ENCODE measurements at regions not wholly inside any gene's neighbourhood (a gene's known extent, or its start where the extent isn't known, plus 50 kb on each side); places are given as distances from the start of the nearest gene placed in this dataset.

DNA sequence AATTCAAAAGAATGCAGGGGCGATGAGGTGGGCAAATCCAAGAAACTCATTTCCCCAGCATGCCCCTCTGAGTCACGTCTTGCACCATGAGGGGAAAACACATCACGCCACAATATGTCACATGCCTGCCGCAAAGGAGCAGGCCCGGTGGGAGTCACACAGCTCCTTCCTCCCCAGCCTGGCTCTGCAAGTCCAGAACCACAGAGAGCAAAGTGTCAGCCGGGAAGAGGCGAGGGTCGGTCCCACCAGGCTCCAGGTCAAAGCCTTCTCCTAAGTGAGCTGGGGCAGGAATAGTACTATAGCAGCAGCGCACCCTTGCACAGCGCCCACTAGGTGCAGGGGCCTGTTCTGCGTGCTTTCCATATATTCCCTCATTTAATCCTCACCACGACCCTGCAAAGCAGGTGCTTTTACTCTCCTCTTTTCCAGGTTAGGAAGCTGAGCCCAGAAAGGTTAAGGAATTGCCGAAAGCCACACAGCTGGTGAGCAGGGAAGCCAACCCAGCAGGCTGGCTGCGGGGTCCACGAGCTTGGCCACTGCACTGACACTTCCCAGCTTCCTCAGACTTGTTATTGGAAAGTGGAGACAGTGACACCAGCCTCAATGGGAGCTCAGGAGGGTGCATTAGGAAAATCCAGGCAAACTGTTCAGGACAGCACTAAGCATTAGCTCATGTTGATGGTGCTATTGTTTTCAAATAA, 94.0 kb upstream of the ZMIZ1 start:
- DNase-seq = no peak

DNA sequence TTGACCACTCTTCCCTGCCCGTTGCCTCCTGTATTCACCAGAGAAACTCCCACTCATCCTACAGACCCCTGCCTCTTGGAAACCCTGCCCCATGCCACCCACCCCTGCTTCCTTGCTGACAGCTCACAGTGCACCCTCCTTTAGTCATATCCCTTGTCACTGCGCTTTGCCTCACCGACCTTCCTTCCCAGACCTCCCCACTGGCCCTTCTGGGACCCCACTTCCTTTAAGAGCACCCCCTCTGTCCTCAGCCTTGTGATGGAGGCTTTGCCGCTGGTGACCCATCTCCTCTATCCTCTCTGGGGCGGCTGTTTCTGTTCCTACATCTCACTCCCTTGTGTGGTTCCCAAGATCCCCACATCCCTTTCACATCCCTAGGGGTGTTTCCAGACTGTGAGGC, 92.8 kb upstream of the ZMIZ1 start:
- DNase-seq = no peak

DNA sequence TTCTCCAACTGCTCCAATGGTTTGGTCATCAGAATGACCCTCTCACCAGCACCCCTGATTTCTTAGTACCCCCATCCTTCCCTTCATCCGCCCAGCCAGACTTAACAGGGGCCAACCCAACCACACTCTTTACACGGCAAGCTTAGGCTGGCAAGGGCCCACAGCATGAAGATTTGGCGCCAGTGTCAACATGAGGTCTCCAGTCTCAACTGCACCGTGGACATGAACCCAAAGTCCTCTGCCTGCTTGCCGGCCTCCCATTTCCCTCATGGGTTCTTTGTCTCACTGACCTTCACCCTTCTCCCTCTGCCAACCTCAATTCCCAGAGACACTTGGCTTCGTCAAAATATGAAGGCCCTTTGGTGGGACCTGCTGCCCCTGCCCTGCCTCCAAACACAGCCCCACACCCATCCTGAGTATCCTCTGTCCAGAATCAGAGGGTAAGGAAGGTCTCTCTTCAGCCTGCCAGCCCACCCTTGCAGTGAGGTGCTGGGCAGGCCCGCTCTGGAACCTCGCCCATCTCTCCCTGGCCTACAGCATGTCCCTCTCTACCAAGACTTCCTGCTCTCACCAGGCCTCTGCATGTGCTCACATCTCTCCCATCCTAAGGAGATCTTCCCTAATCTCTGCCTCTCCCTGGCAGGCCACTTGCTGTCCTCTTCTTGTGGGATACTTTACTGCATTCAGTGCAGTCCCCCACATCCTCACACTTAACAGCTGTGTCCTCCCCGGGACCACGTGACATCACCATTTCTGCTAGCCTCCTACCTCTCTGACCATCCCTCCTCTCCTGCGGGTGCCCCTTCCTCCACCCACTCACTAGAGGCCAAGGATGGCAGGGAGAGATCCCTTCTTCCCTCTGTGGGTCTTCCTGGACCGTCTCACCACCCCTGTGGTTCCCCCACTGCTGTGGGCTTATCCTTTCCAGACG, 91.7 kb upstream of the ZMIZ1 start:
- no peak for DNase-seq

DNA sequence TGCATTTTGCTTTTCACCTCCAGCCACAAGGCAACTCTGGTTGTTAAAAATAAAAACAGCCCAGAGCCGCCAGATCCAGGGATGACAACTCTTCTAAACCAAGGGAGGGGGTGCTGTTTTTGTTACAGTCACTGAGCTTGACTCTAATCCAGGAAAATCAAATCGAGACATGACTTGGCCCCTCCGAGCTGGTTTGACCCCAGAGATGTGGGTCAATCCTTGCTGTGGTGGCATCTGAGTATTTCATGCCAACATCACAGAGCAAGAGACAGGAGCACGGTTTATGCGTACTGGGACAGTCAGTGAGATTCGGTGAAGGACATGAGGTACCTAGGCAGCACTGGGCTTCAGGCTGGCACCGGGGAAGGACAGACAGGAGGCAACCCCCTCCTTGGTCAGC, 88.8 kb upstream of the ZMIZ1 start:
- no peak for DNase-seq

DNA sequence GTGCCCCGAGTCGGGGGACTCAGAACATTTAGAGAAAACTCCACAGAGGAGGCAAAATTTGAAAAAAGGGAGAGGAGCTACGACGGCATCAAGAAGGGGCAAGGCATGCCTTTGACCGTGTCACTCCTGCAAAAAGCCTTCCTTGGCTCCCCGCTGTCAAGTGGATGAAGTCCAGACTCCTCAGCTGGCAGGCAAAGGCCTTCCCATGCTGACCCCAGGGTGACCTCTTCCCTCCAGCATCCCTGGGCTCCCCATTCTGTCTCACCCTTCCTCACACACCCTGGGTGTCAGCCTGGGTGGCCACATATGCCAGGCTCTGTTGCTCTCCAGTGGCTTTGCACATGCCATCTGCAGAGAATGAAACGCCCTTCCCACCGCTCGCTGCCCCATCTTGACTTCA, 88.4 kb upstream of the ZMIZ1 start:
- no peak for DNase-seq

DNA sequence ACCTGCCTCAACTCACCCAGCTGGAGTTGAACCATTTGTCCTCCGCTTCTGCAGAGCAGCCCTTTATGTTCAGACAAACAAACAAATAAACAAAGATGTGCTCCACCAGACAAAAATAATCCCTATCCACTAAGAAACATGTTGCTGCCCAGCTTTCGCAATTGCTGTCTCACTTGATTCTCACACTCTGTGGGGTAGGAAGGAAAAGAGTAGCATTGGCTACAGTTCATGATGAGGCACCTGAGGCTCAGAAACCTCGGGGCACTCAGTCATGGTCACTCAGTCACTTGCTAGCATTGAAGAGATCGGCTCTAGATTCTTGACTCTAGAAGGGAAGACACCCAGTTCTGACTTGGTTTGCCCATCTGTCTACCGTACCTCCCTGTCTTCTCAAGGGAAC, 88.0 kb upstream of the ZMIZ1 start:
- DNase-seq = no peak

DNA sequence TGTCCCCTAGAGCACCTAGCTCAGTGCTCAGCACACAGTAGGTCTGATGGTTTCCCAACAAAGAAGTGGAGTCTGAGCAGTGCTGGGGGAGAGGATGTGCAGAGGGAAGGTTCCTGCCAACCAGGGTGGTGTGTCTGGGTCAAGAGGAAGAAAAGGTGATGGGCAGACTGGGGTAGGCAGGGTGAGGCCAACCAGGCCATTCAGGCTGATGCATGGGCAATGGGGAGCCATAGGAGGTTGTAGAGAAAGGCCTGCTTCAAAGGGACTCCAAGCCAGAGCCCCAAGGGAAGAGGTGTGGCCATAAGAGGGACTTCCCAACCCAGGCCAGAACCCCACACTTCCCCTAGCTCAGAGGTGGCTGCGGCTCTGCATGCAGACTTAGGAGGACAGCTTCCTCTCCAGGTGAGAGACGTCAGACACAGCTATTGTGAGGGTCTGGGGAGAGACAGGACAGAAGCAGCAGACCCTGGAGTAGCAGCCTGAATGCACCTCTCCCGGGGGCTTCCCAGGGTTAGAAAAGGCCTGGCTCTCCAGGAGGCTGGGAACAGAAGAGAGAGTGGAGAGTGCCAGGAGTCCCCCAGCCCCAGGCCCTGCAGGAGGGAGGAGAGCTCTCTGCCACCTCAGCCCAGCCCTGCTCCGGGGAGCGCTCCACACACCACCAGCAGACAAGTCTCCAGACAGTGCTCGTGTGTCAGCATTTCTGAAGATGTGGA, 87.4 kb upstream of the ZMIZ1 start:
- no peak for DNase-seq

DNA sequence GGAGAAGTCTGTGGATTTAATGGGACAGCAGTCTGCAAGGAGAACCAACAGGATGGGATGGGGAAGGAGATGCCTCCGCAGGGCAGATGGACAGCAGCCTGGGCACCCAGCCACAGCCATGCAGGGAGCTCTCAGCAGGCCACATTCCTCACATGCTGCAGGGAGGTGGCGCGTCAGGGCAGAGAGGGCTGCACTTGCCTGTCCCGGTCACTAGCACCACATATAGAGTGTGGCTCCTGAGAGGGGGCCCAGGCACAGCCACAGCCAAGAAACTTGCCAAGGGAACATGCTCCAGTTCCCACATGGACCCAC, 86.8 kb upstream of the ZMIZ1 start:
- DNase-seq = no peak

DNA sequence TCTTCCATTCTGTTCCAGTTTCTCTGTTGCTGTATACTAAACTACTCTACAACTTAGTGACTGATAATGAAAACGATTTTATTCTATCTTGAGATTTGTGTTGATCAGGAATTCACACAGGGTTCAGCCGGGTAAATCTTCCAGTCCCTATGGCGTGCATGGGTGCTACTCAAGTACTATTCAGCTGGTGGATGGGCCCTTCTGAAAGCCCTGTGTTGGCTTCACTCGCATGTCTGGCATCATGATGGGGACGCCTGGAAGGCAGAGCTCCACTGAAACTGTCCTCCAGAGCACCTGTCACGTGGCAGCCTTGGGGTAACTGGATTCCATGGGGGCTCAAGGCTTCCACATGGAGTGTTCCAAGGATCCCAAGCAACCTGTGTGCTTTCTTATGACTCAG, 86.0 kb upstream of the ZMIZ1 start:
- DNase-seq = no peak

DNA sequence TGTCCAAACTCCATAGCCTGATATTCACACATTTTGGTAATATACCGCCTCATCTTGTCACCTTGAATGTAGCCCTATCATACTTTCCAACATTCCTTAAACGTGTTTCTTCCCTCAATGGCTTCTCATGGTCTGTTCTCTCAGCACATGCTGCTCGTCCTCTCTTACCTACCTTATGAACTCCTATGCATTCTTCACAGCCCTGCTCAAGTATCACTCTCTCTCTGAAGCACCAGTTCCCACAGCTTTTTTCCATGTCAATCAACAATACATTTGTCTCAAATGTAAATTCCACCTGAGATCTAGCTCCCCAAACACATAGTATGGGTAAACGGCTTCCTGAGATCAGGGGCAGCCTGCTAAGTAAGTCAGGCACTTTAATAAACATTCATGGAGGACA, 85.2 kb upstream of the ZMIZ1 start:
- no peak for DNase-seq

DNA sequence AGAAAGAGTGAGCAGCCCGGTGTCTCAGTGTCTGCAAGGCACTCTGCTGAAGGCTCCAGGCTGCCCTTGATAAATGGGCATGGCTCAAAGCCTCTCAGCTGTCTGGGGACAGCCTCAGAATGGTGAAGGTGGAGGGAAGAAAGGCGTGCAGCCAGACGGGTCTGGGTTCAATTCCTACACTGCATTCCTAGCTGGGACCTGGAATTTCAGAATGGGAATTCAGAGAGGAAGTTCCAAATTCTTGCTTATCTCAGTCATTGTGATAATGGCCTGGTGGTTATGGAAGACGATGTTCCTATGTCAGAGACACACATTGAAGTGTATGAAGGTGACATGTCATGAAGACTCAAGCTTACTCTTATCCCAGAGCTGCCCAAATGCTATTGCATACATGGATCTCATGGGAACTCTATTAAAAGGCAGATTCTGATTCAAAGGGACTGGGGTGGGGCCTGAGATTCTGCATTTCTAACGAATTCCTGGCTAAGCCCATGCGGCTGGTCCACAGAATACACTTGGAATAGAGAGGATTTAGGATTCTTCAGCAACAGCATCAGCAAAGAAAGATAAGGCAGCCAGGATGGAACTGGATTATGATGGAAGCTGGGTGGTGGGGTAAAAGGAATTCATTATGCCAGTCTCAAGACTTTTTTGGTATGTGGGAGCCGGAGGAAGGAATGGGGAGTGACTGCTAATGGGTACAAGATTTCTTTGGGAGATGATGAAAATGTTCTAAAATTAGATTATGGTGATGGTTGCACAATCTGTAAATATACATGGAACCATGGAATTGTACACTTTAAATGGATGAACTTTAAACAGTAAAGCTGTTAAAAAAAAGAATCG, 82.6 kb upstream of the ZMIZ1 start:
- DNase-seq = no peak

DNA sequence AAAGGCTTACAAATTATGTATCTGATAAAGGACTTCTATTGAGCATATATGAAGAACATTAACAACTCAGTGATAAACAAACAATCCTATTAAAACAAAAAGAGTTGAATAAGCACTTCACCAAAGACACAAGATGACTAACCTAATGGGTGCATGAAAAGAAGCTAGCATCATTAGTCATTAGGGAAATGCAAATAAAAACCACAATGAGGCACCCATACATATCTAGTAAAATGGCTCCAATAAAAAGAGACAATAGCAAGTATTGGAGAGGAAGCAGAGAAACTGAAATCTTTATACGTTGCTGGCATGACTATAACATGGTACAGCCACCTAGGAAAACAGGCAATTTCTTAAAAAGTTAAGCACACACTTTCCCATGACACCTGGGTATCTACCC, 77.6 kb upstream of the ZMIZ1 start:
- DNase-seq = no peak

DNA sequence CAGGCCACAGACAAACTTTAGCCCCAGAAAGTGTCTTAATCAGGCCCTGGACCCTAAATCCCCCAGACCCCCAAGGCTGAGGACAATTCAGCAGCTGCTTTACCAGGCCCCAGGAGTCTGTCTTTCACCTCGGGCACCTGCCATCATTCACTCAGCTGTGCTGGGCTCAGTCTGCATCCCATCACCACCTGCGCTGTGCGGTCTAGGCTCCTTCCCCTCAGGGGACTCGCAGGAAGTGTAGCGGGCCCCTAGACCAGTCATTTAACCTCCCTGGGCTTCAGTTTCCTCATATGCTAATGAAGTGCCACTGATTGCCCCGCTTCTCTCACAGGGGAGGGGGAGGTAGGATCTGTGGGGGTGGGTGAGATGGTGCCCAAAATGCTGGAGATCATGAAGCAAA, 76.4 kb upstream of the ZMIZ1 start:
- DNase-seq = no peak

DNA sequence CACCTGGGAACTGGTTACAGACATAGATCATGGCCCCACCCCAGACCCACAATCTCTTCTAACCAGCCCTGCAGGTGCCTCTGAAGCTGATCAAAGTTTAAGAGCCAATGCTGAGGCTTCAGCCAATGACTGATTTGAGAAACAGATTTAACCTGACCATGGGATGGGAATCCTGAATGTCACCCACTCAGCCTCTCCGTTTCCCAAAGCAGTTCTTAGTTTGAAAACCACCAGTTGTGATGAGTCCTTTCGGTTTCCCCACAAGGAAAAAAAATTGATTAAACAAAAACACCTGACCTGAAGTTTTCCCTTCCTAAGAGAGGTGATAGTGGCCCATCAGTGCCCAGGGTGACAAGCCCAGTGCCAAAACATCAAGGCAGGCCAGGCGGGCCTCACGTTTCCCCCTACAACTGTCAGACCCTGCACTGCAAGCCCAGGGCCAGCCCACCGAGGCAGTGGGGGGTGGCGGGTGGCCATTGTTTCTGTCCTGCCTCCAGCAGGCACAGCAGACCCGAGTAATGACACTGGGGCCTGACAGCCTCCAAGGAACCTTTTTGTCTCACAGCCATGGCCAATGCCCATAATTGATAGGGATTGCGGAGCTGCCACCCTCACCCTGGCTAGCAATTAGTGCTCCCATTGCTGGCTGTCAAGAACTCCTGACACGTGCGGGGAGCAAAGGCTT, 75.4 kb upstream of the ZMIZ1 start:
- no peak for DNase-seq

DNA sequence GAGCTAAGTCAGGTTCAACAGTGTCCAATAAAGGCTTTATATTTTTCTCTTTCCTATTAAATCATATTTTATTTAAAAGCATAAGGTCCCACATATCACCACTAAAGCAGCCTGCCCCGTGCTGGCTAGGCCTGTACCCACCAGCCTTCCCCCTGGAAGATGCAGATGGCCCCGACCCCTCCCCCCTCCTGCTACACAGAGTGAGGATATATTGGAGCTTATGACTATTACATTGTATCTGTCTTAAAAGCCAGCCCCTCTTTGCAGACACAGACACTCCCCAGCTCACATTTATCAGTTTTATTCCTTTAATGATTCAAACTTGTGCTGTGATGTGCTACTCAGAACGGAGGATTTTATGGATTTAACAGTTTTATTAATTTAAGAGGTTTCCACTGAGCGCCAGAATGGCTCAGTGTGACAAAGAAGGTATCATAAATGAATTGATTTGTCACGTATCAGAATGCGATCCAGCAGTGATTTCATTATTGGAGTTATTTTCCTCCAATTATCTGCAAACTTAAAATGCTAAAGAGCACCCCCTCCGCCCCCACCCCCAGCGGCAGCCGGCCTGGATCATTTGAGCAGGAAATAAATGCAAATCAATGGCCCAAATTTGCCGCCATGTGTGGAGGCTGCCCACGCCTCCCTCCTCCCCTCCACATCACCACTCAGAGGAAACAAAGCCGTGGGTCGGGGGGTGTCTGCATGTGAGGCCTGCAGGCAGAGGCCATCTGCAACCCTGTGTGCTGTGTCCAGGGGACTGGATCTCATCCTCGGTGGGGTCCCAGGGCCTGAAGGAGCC, 72.6 kb upstream of the ZMIZ1 start:
- no peak for DNase-seq

DNA sequence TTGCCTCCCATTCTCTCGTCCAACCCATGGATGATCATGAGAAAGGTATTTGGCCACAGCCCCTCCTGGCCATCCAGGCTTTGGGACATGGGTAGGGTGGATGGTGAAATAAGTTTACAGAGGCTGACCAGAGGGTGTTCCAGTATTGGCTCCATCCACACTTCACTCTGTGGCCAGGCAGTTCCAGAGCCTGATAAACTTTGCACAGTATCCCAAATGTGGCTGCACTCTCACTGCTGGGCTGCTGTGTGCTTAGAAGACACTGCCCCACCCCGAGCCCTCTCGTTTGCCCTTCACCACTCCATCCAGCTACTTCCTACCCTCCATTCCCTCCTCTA, 72.0 kb upstream of the ZMIZ1 start:
- no peak for DNase-seq

DNA sequence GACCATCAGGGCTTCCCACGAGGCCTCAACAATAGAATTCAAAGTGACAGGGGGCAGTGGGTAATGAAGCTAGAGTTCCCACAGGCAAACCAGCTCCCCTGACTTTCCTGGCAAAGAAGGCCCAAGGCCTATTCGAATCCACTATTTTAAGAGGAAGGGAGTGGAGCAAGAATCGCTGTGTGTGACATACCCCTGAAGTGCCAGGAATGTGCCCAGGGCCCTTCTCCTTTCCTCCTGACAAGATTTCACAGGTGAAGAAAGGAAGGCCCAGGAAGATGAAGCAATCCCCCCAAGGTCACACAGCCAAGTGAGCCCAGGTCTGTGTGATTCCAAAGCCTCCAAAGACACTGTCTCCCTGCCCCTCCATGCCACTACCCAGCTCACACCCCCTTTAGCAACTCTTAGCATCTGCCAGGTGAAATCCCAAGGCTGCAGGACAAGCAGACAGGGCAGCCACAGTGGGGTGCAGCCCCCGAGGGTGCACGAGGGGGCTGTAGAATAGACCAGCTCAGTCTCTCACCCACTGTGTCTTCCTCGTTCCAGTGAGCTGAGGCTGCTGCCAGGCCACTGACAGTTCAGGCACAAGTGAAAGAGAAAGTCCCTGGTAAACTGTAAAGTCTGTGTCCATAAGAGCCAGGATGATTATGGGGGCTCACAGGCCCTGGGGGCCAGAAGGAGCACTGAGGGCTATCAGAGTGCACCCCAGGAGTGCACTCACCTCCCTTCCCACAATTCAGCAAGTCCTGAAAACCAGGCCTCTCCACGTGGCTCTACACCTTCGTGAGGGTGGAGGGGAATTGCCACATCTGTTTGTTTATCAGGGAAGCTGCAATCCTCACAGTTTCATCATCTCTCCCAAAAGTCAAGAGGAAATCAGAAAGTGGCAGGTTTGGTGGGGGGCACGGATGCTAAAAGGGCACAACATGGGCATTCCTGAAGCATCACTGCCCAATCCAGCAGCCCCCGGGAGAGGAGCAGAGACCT, 70.8 kb upstream of the ZMIZ1 start:
- no peak for DNase-seq

DNA sequence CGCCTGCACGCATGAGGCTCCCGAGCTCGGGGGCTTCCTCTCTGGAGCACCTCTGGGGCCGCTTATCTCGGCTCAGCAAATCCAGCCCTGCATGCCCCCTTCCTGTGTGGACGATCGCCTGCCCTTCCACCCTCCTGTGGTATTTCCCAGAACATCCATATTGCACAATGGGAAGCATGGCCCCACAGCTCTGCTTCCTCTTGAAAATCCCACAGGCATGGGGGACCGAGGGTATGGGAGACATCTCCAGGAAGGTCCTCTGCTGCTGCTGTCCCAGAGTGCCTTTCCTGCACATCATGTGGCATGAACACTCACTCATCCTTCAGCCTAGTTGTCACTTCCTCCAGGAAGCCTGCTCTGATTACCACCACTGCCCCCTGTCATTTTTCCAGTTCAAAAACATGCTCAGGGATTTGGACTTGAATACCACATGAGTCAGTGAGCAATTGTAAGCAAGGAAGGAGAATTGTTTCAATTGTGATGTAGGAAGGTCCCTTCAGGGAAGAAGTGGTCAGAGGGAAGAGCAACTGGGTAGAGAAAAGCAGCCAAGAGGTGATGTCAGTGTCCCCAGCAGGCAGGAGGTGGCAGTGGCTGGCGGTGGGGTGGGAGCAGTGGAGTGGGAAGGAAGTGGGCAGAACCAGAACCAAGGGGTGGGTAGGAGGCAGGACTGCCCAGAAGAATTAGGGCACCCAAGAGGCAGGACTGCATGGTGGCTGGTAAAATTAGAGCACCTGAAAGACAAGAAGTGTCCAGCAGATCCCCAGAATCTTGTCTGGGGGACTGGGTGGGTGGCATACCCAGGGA, 67.5 kb upstream of the ZMIZ1 start:
- no peak for DNase-seq

DNA sequence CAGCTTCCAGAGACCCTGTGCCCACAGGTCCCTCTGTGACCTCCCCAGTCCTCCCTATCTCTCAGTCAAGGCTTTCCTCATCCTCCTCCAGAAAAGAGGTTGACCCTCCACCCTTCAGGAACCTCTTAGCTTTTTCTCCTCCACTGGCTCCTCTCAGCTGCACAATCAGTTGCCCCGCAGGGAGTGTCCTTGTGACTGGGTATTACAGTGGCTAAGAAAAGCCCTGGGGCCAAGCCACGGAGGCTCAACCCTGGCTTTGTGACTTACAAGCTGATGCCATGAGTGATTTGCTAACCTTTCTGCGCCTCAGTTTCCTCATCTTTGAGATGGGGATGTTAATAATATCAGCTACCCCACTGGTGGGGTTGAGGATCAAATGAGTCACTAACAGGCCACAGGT, 66.4 kb upstream of the ZMIZ1 start:
- no peak for DNase-seq
